ENCODE measurements at regions not wholly inside any gene's neighbourhood (a gene's known extent, or its start where the extent isn't known, plus 50 kb on each side); places are given as distances from the start of the nearest gene placed in this dataset.

DNA sequence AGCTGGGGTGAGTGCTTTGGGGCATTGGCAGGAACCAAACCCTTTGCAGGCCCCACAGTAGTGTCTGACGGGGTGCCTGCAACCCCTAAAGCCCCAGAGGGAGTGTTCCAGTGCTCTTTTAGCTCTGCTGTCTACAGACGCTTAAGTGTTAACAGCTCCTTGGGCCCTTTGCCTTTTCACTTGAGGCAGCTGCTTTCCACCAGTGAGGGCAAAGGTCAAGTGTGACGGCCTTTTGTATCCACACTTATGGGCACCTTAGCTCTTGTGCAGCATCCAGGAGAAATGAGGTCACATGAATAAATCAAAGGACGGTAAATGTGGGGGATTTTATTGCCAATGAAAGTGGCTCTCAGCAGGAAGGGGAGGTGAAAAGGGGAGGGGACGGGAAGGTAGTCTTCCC is 241.4 kb upstream of the PCSK5 start:
- WGBS, result 86% methylated on average over 5 of the region's 5 CpGs
- Histone ChIP-seq H3K27me3 (ENCODE audit: control insufficient read depth in 4 of 4, insufficient read depth in 4 of 4, low read length in 3 of 4) (no peaks in the 10 kb centered on the region), H3K27ac (ENCODE audit: low read depth in 1 of 2, low read length in 2 of 2) (no peak overlapping the region), H3K4me1 (ENCODE audit: control insufficient read depth in 4 of 4, insufficient read depth in 4 of 4, low read length in 3 of 4) (peaks cover 0 to 21% (median 12%) of the 10 kb centered on the region in 4 donors), H3K9me3 (ENCODE audit: control insufficient read depth in 4 of 4, low read length in 3 of 4) (no peaks in the 10 kb centered on the region), H3K36me3 (ENCODE audit: control insufficient read depth in 4 of 4, insufficient read depth in 3 of 4, low read depth in 1 of 4, low read length in 3 of 4) (no peaks in the 10 kb centered on the region), H3K9ac (ENCODE audit: low read depth in 1 of 2, low read length in 2 of 2) (no peak overlapping the region), H3K4me3 (ENCODE audit: low read depth in 1 of 3, low read length in 3 of 3) (no peak overlapping the region)
- TF ChIP-seq GABPA (IDR thresholded peaks at IDR 0.05 in 1 of 2, conservative IDR thresholded peaks at IDR 0.05 in 1 of 2) (no peak), RAD21 (IDR thresholded peaks at IDR 0.05) (no peak)
- no peak for DNase-seq (ENCODE audit: low spot score)

DNA sequence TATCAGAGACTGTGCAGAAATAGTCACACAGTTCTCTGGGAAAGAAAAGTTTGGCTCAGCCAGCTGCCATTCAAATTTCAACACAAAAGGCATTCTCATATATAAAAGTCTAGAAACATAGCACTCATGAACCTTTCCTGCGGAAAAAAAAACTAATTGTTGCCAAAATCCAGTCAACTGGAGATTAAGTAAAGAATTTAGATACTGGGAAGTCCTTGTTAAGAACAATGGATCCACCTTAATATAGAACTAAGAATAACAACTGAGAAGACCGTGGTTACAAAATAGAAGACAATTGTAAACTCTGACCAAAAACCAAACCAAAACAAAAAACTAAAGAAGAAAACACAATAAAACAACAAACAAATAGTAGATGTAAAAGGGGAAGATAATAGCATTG is 238.8 kb upstream of the PCSK5 start:
- Histone ChIP-seq H3K9ac (ENCODE audit: low read depth in 1 of 2, low read length in 2 of 2) (no peak overlapping the region), H3K4me1 (ENCODE audit: control insufficient read depth in 4 of 4, insufficient read depth in 4 of 4, low read length in 3 of 4) (peaks cover 0 to 10% (median 6%) of the 10 kb centered on the region in 4 donors), H3K9me3 (ENCODE audit: control insufficient read depth in 4 of 4, low read length in 3 of 4) (no peaks in the 10 kb centered on the region), H3K36me3 (ENCODE audit: control insufficient read depth in 4 of 4, insufficient read depth in 3 of 4, low read depth in 1 of 4, low read length in 3 of 4) (no peaks in the 10 kb centered on the region), H3K4me3 (ENCODE audit: low read depth in 1 of 3, low read length in 3 of 3) (no peak overlapping the region), H3K27ac (ENCODE audit: low read depth in 1 of 2, low read length in 2 of 2) (no peak overlapping the region), H3K27me3 (ENCODE audit: control insufficient read depth in 4 of 4, insufficient read depth in 4 of 4, low read length in 3 of 4) (no peaks in the 10 kb centered on the region)
- TF ChIP-seq, protein P1, sequence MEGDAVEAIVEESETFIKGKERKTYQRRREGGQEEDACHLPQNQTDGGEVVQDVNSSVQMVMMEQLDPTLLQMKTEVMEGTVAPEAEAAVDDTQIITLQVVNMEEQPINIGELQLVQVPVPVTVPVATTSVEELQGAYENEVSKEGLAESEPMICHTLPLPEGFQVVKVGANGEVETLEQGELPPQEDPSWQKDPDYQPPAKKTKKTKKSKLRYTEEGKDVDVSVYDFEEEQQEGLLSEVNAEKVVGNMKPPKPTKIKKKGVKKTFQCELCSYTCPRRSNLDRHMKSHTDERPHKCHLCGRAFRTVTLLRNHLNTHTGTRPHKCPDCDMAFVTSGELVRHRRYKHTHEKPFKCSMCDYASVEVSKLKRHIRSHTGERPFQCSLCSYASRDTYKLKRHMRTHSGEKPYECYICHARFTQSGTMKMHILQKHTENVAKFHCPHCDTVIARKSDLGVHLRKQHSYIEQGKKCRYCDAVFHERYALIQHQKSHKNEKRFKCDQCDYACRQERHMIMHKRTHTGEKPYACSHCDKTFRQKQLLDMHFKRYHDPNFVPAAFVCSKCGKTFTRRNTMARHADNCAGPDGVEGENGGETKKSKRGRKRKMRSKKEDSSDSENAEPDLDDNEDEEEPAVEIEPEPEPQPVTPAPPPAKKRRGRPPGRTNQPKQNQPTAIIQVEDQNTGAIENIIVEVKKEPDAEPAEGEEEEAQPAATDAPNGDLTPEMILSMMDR (IDR thresholded peaks at IDR 0.05; ENCODE audit: low read depth, low read length, missing input control), result no peak
- TF ChIP-seq YY1 (IDR thresholded peaks at IDR 0.05) (no peak), FOXA2 (IDR thresholded peaks at IDR 0.05) (no peak), TAF1 (conservative IDR thresholded peaks at IDR 0.05) (no peak)
- TF ChIP-seq, protein P2, sequence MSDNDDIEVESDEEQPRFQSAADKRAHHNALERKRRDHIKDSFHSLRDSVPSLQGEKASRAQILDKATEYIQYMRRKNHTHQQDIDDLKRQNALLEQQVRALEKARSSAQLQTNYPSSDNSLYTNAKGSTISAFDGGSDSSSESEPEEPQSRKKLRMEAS (IDR thresholded peaks at IDR 0.05), result no peak
- TF ChIP-seq, protein P3, sequence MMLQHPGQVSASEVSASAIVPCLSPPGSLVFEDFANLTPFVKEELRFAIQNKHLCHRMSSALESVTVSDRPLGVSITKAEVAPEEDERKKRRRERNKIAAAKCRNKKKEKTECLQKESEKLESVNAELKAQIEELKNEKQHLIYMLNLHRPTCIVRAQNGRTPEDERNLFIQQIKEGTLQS (IDR thresholded peaks at IDR 0.05), result no peak
- DNase-seq (ENCODE audit: low spot score), result no peak
- WGBS, result 78% methylated on average over 2 of the region's 2 CpGs

DNA sequence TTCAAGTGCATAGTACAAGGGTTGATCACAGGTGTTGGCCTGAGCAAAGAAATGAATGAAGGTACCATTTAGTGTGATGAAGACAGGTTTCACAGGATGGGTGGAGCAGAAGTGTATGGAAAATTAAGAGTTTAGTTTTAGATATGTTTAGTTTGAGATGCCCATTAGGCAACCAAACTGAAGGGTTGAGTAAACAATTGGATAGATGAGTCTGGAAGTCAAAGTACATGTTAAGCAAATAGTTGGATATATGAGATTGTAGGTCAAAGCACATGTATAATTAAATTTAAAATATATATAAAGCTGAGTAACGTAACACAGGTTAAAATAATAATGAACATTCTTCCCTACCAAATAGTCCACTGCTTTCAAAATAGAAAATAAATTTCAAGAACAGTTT is 237.1 kb upstream of the PCSK5 start:
- WGBS, result 28% methylated on average over 1 of the region's 1 CpG
- no peaks in the 10 kb centered on the region for H3K9me3 ChIP-seq (ENCODE audit: control insufficient read depth in 4 of 4, low read length in 3 of 4)
- H3K4me3 ChIP-seq (ENCODE audit: low read depth in 1 of 3, low read length in 3 of 3), result no peak overlapping the region
- no peak for DNase-seq (ENCODE audit: low spot score)
- no peaks in the 10 kb centered on the region for H3K27me3 ChIP-seq (ENCODE audit: control insufficient read depth in 4 of 4, insufficient read depth in 4 of 4, low read length in 3 of 4)
- no peak overlapping the region for H3K9ac ChIP-seq (ENCODE audit: low read depth in 1 of 2, low read length in 2 of 2)
- TF ChIP-seq FOXA2 (IDR thresholded peaks at IDR 0.05) (no peak), HNF4G (IDR thresholded peaks at IDR 0.05) (no peak), RAD21 (IDR thresholded peaks at IDR 0.05) (no peak), HNF4A (conservative IDR thresholded peaks at IDR 0.05) (peak; percentile 34 to 69), NR2F2 (IDR thresholded peaks at IDR 0.05) (no peak), GABPA (IDR thresholded peaks at IDR 0.05 in 1 of 2, conservative IDR thresholded peaks at IDR 0.05 in 1 of 2) (no peak)
- TF ChIP-seq, protein P3 (IDR thresholded peaks at IDR 0.05), result no peak
- TF ChIP-seq, protein P4, sequence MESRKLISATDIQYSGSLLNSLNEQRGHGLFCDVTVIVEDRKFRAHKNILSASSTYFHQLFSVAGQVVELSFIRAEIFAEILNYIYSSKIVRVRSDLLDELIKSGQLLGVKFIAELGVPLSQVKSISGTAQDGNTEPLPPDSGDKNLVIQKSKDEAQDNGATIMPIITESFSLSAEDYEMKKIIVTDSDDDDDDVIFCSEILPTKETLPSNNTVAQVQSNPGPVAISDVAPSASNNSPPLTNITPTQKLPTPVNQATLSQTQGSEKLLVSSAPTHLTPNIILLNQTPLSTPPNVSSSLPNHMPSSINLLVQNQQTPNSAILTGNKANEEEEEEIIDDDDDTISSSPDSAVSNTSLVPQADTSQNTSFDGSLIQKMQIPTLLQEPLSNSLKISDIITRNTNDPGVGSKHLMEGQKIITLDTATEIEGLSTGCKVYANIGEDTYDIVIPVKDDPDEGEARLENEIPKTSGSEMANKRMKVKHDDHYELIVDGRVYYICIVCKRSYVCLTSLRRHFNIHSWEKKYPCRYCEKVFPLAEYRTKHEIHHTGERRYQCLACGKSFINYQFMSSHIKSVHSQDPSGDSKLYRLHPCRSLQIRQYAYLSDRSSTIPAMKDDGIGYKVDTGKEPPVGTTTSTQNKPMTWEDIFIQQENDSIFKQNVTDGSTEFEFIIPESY (IDR thresholded peaks at IDR 0.05), result no peak
- H3K36me3 ChIP-seq (ENCODE audit: control insufficient read depth in 4 of 4, insufficient read depth in 3 of 4, low read depth in 1 of 4, low read length in 3 of 4), result no peaks in the 10 kb centered on the region
- H3K27ac ChIP-seq (ENCODE audit: low read depth in 1 of 2, low read length in 2 of 2), result no peak overlapping the region
- peaks cover 0 to 12% (median 6%) of the 10 kb centered on the region in 4 donors for H3K4me1 ChIP-seq (ENCODE audit: control insufficient read depth in 4 of 4, insufficient read depth in 4 of 4, low read length in 3 of 4)

All from liver (tissue), 8 donors.